ENCODE measurements at regions not wholly inside any gene's neighbourhood (a gene's known extent, or its start where the extent isn't known, plus 50 kb on each side); places are given as distances from the start of the nearest gene placed in this dataset.

DNA sequence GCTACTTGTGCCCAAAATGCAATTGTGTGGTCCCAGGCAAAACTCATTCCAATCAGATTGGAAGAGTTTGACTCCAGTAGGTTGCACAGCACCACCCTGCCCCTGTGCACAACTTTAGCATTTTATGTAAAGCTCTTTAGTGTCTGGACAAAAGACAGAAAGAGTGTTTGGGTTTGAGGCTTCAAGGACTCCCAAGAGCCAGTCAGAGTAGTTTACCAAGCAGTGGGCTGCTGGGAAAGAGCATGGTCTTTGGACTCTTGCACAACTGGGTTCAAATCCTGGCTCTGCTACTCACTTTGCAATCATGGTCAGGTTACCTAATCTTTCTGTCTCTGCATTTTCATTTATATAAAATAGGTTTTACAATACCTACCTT, 75.8 kb upstream of the UMPS start:
- DNase-seq = no peak

DNA sequence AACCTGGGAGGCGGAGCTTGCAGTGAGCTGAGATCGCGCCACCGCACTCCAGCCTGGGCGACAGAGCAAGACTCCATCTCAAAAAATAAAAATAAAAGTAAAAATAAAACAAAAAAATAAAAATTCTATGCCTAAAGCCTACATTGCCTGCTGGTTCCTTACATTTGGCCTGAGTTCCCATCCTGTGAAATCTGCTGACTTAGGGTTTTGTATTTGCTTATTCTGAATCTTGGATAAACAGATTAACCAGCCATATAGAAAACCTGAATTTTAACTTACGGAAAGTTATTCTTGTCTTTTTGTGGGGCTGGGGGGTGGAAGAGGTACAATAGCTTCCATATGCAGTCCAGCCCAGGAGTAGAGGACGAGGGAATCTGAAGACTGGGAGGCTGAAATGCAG, 73.7 kb upstream of the UMPS start:
- DNase-seq = no peak

DNA sequence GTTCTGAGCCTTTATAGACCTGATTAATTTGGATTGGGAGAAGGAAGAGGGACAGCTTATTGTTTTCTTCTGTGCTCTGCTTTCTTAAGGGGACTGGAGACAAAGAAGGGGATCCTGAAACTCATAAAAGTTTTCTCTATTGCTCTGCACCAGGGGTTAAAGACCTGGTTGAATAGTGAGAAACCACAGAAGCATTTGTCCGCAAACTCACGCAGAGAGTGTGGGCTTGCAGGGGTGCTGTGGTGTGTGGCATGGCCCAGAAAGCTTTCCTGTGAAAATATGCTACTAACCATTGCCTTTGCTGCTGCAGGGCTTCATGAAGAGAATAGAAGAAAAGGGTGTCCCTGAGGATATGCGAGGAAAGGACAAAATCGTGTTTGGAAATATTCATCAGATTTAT, 73.1 kb upstream of the UMPS start:
- DNase-seq = no peak

DNA sequence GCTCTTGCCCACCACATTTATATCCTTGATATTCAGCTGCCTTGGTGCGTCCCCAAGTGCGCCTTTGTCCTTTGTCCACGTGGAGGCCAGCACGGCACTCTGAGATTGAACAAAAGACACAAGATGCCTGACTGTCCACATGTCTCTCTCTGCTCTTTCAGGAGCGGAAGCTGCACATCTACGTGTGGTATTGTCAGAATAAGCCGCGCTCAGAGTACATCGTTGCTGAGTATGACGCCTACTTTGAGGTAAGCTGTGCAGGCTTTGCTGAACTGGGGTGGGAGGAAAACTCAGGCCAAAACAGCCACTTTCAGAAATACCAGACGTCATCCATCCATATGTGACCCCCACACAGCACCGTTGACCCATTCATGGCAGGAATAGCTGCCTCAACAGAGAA, 72.0 kb upstream of the UMPS start:
- DNase-seq = no peak

DNA sequence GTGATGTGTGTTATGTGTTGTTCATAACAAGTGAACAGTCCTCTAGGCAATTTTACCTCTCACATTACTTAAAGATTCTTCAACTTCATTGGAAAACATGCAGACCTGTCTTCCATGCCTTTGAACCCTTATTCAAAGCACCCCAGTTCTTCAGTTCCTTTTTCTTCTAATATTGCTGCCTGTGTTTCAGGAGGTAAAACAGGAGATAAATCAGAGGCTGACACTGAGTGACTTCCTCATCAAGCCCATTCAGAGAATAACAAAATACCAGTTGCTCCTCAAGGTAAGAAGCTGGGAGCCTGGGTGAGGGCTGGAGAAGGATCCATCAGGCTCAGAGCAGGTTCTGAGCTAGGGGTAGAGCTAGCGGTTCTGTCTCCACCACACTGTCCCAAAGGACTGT, 71.1 kb upstream of the UMPS start:
- DNase-seq = no peak

DNA sequence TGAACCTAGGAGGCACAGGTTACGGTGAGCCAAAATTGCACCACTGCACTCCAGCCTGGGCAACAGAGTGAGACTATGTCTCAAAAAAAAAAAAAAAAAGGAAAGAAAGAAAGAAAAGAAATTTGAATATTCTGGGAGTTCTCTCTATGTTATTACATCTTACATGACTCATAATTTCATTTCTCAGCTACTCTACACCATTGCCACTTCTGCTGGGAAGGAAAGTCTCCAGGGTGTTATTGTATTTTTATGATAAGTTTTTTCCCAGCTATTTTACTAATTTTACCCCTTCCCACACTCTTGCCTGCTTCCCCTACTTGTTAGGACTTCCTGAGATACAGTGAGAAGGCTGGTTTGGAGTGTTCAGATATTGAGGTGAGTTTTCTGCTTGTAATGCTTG, 69.7 kb upstream of the UMPS start:
- DNase-seq = no peak

DNA sequence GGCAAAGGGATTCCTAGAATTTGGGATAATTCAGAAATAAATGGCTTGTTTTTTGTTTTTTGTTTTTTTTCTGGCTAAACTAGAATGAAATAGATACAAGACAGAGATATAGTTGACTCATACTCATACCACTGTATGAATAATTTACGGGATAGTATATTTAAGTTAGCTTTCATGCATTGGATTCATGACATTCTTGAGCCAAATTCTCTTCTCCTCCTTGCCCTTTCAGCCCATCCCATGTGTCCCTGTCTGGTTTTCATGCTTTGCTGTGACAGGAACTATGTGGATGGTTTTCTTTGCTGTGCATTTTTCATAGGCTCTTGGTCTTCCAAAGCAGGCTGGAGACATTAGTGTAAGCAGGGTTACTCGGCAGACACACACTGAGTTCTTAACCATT, 66.6 kb upstream of the UMPS start:
- DNase-seq = no peak

DNA sequence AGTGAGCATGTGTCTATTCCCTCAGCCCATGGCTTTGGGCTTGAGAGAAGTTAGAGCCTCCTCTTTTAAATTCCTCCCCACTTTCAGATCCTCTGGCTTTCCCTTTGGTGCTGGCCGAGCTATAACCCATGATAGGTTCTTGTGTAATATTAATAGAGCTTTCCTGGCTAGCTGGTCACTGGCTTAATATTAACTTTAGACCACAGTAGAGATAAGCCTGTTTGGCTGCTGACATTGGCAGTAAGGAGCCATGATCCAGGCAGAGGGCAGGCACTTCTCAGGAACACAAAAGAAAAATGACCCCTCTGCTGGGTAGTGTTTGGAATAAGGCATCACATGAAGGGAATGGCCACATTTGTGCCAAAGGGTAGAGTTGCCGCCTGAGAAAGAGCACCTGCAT, 65.4 kb upstream of the UMPS start:
- DNase-seq = no peak

DNA sequence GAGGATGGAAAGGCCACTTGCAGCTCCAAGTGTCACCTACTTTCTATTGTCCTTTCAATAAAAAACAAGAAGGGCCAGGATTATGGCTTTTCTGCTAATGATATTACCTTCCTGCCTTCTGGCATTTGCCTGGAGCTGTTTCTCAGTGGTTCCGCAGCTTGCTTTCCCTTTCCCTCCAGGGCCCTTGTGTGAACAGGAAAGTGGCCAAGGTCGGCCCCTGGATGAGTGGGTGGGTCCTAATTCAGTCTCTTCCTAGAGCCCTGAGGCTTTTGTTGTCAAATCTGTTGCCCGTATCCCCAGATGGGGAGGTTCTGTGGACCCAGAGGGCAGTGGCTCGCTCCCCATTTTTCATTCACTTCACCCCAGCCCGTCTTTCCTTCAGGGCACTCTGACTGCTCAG, 64.2 kb upstream of the UMPS start:
- no peak for DNase-seq

DNA sequence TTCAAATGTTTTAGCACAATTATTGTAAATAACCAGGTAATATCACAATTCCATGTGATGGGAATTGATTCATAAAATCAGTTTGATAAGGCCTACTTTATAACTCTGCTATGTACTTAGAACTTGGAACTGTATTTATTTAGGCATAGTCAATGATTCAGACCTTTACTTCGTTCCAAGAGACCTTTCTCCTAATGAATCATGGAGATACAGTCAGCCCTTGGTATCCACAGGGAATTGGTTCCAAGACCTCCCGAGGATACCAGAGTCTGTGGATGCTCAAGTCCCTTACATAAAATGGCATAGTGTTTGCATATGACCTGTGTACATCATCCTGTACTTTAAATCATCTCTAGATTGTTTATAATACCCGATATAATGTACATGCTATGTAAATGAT, 60.8 kb upstream of the UMPS start:
- no peak for DNase-seq

DNA sequence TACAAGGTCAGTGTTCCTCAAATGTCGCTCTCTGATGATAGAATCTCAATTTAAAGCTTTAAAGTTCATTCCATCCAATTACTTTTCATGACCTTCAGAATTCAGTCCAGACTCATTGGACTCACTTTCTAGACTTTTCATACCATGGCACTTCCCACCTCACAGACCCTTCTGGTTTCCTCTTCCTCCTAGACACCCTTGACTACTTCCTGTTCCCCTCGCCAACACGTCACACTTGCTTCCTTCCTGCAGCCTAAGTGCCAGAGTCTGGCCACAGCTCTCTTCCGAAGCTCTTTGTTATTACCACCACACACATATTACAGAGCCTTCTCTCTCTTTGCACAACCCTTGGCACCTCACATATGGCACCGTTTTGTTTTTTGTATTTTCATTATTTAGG, 59.1 kb upstream of the UMPS start:
- no peak for DNase-seq

DNA sequence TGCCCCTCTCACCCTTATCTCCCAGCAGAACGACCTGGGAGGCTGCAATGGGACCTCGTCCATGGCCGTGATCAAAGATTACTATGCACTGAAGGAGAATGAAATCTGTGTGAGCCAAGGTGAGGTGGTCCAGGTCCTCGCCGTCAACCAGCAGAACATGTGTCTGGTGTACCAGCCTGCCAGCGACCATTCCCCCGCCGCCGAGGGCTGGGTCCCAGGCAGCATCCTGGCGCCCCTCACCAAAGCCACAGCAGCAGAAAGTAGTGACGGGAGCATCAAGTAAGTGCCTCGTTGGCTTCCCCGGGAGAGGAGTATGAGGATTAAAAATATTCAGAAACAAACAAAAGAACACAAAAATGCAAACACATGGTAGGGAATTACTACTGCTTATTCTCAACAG, 55.9 kb upstream of the UMPS start:
- DNase-seq = no peak

DNA sequence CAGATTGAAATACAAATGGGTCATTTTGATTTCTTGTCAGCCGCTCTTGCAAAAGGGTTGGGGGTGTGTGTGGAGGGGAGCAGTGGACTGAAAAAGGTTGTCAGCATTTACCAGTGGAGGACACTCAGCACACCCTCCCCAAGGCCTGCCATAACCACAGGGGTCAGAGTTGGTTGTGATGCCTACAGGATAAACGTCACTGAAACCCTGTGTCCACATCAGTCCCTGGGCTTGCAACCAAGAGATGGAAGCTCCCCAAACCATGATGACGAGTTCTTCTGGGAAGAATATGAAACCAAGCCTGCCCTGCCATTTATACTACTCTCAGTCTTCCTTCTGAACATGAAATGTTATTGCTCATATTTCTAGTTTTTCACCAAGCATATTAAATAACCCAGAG, 54.0 kb upstream of the UMPS start:
- DNase-seq = no peak

DNA sequence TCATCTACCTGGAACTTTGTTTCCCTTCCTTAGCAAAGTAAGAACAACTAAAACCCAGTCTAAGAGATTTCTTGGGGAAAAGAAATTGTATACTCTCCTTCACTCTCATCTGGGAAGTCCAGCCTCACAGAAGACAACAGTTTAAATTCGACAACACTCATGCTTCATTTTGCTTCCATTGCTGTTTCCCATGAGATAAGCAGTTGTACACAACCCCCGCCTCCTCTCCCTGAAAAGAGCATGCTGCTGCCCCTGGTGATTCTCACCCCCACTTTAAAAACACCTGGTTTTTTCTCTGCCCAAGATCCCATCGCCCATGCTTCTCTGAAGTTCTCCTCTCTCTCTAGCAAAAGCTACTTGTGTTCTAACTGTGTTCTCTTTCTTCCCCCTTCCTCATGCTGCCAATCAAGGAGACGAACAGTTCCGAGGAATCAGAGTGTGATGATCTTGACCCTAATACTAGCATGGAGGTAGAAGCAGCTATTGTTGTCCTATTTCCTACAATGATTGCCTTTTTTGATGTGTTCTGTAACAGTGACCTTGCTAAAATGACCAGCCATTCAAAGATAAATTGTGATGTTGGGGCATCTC, 51.1 kb upstream of the UMPS start:
- DNase-seq = no peak

Data from activated CD4-positive, CD25-positive, alpha-beta regulatory T cell treated with anti-CD3 and anti-CD28 coated beads, Interleukin-2, amount 50 U/mL, for 72 hours (primary cell).